HEK293T (cell line): ENCODE measurements at regions not wholly inside any gene's neighbourhood (a gene's known extent, or its start where the extent isn't known, plus 50 kb on each side); places are given as distances from the start of the nearest gene placed in this dataset.

Experiments
- FOXA1 ChIP-seq: fragments of 450-650 bp; IDR thresholded peaks from 2 replicates; pipeline ENCODE4 v1.6.1; 2016; ENCODE audit warnings: mild to moderate bottlenecking
- FOXM1 ChIP-seq: fragments of 450-650 bp; IDR thresholded peaks from 2 replicates; pipeline ENCODE4 v1.6.1; 2017; ENCODE audit warnings: mild to moderate bottlenecking, borderline replicate concordance
- L3MBTL2 ChIP-seq: fragments of 450-650 bp; conservative IDR thresholded peaks from 2 replicates; pipeline ENCODE4 v1.6.1; 2016; ENCODE audit warnings: mild to moderate bottlenecking
- TARDBP ChIP-seq: fragments of 450-650 bp; IDR thresholded peaks from 2 replicates; pipeline ENCODE4 v1.6.1; 2016

GRCh38 chr17:14637260-14637659 lies 336.4 kb downstream of the HS3ST3B1 start:
- TF ChIP-seq TARDBP (no peak), FOXA1 (no peak), FOXM1 (no peak), L3MBTL2 (no peak)
